IPS-20b (cell line): ENCODE measurements at regions not wholly inside any gene's neighbourhood (a gene's known extent, or its start where the extent isn't known, plus 50 kb on each side); places are given as distances from the start of the nearest gene placed in this dataset.
A peak's percentile ranks its signal among the peaks of the same experiment; 100 is the strongest.
"Not testable (repeated sequence)": the region's sequence is repeated elsewhere in the genome, so short reads cannot be mapped to it uniquely, and the experiment has no call there.

Source experiments
- H3K27ac ChIP-seq: one replicate; pipeline ENCODE4 v1.5.1; 2013; ENCODE audit warnings: low read length
- H3K27me3 ChIP-seq: 2 replicates; pipeline ENCODE4 v1.6.1; 2013; ENCODE audit warnings: mild to moderate bottlenecking, low read length, inconsistent platforms; ENCODE audit not compliant: insufficient read depth
- H3K36me3 ChIP-seq: 2 replicates; pipeline ENCODE4 v1.6.1; 2013; ENCODE audit warnings: low read depth, mild to moderate bottlenecking, inconsistent platforms, low read length, moderate library complexity; ENCODE audit not compliant: insufficient read depth
- H3K4me1 ChIP-seq: 2 replicates; pipeline ENCODE4 v1.6.1; 2013; ENCODE audit warnings: mild to moderate bottlenecking, control low read depth, inconsistent platforms, low read length, moderate library complexity; ENCODE audit not compliant: insufficient read depth
- H3K4me3 ChIP-seq: 2 replicates; pipeline ENCODE4 v1.5.1; 2013; ENCODE audit warnings: mild to moderate bottlenecking, low read length, inconsistent platforms
- H3K9ac ChIP-seq: 2 replicates; pipeline ENCODE4 v1.6.1; 2013; ENCODE audit warnings: low read depth, mild to moderate bottlenecking, inconsistent platforms, low read length, moderate library complexity
- H3K9me3 ChIP-seq: 2 replicates; pipeline ENCODE4 v1.6.1; 2013; ENCODE audit warnings: mild to moderate bottlenecking, low read depth, low read length, inconsistent platforms; ENCODE audit not compliant: insufficient read depth

DNA sequence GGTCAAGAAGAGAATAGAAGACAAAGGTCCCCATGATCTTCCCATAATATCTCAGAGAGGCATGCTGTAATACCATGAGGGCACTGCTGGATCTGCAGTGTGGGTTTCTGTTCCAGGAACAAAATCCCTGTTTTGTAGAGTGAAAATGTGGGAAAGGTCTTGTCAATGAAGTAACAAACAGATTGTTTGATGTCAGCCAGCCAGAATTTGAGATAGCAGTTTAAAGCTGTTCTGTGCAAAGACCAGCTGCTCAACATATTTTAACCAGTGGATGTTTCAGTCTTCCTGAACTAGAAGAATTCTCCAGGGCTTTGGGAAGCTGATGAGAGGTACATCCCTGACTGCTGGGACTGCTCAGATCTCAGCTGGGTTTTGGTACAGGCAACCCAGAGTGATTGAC lies 1012.5 kb downstream of the DNAJB9 start:
- H3K4me3 ChIP-seq = no peak overlapping the region
- H3K27ac ChIP-seq = no peak overlapping the region
- peaks cover 4% of the 10 kb centered on the region; the same call in 1 of the 2 replicates for H3K4me1 ChIP-seq
- H3K9ac ChIP-seq = no peak overlapping the region
- H3K9me3 ChIP-seq = peaks cover 10% of the 10 kb centered on the region
- no peaks in the 10 kb centered on the region for H3K36me3 ChIP-seq
- H3K27me3 ChIP-seq = no peaks in the 10 kb centered on the region

DNA sequence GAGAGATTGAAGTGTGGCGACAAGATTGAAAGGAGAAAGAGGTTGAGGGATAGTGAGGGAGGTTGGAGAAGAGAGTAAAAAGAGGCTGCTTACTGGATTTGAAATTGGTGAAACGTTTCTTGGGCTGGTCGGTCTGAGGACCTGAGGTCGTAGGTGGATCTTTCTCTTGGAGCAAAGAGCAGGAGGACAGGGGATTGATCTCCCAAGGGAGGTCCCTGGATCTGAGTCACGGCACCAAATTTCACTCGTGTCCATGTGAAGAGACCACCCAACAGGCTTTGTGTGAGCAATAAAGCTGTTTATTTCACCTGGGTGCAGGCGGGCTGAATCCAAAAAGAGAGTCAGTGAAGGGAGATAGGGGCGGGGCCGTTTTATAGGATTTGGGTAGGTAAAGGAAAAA lies 1027.3 kb downstream of the DNAJB9 start:
- not testable (repeated sequence) for H3K4me1 ChIP-seq, H3K27ac ChIP-seq, H3K27me3 ChIP-seq, H3K36me3 ChIP-seq, H3K9me3 ChIP-seq
- Histone ChIP-seq H3K9ac (peak overlapping the region; percentile 41; the same call in 1 of the 2 replicates), H3K4me3 (peak overlapping the region; percentile 43; the same call in 1 of the 2 replicates)

DNA sequence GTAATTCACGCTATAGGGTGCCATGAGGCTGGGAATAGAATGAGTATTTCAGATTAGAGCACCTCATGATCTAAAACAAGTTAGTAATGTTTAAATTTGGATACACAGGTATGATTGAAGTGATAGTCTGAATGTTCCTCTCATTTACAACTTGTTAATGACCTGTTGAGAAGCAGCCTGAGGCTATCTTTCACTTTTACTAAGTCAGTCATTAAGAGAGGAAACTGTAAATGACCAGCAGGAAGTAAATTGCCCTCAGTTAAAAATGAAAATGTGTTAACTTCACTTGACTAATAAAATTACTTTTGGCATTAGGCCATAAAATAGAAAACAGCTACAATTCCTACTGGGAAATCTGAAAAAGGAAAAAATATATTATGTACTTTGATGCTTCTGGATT lies 1042.0 kb downstream of the DNAJB9 start:
- no peaks in the 10 kb centered on the region for H3K36me3 ChIP-seq
- H3K9ac ChIP-seq = no peak overlapping the region
- H3K9me3 ChIP-seq = no peaks in the 10 kb centered on the region
- H3K27ac ChIP-seq = no peak overlapping the region
- no peaks in the 10 kb centered on the region for H3K4me1 ChIP-seq
- H3K27me3 ChIP-seq = no peaks in the 10 kb centered on the region
- H3K4me3 ChIP-seq = no peak overlapping the region

DNA sequence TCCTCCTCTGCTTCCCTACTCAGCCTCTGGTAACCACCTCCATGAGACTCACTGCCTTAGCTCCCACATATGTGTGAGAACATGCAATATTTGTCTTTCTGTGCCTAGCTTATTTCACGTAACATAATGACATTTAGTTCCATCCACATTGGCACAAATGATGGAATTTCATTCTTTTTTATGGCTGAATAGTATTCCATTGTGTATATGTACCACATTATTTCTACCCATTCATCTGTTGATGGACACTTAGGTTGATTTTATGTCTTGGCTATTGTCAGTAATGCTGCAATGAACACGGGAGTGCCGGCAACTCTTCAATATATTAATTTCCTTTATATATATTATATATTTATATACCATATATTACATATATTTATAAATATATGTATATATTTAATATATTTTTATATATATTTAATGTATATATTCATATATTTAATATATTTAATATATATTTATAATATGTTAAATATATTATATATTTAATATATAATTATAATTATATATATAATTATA lies 1046.9 kb downstream of the DNAJB9 start:
- no peaks in the 10 kb centered on the region for H3K4me1 ChIP-seq
- no peak overlapping the region for H3K9ac ChIP-seq
- H3K9me3 ChIP-seq = 0 out of 2 replicates have a peak, but pooled peaks cover 3% of the 10 kb centered on the region
- no peaks in the 10 kb centered on the region for H3K36me3 ChIP-seq
- no peaks in the 10 kb centered on the region for H3K27me3 ChIP-seq
- H3K4me3 ChIP-seq = no peak overlapping the region
- H3K27ac ChIP-seq = no peak overlapping the region

DNA sequence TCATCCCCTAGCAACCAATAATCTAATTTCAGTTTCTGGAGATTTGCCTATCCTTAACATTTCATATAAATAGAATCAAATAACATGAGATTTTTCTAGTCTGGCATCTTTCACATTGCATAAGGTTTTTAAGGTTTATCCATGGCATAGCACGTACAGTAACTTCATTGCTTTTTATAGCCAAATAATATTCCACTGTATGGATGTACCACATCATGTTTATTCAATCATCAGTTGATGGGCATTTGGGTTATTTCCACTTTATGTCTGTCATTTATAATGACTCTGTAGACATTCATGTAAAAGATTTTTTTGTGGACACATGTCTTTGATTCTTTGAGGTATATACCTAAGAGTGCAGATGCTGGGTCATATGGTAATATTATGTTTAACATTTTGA lies 1052.6 kb downstream of the DNAJB9 start:
- Histone ChIP-seq H3K27me3 (no peaks in the 10 kb centered on the region), H3K9ac (no peak overlapping the region), H3K36me3 (no peaks in the 10 kb centered on the region), H3K27ac (no peak overlapping the region), H3K4me1 (no peaks in the 10 kb centered on the region), H3K9me3 (peaks cover 21% of the 10 kb centered on the region), H3K4me3 (no peak overlapping the region)

DNA sequence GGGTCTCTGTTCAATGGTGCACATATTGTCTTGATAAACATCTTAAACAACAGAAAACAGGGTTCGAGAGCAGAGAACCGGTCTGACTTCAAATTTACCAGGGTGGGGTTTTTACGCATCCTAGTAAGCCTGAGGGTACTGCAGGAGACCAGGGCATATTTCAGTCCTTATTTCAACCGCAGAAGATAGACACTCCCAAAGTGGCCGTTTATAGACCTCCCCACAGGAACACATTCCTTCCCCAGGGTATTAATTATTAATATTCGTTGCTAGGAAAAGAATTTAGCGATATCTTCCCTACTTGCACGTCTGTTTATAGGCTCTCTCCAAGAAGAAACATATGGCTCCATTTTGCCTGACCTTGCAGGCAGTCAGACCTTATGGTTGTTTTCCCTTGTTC lies 1063.2 kb downstream of the DNAJB9 start:
- not testable (repeated sequence) for H3K4me1 ChIP-seq, H3K9ac ChIP-seq, H3K27me3 ChIP-seq, H3K27ac ChIP-seq, H3K4me3 ChIP-seq, H3K36me3 ChIP-seq
- H3K9me3 ChIP-seq = peaks cover 17% of the 10 kb centered on the region

DNA sequence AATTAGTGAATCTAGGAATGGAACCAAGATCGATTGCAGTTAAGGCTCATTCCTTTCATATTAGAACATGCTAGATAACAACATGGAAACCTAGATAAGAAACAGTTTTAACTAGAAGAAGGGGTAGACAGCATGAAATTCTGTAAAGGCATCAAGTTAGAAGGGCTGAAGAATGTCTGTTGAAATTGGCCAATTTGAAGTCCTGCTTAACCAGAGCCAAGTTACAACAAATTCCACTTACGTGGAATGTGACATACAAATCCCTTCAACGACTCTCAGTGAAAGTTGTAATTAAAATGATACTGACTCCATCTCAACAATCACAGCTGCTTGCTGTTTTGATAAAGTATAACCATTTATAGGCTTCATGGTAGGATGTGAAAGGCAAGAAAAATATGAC lies 1065.7 kb downstream of the DNAJB9 start:
- H3K27ac ChIP-seq = no peak overlapping the region
- no peaks in the 10 kb centered on the region for H3K36me3 ChIP-seq
- H3K4me1 ChIP-seq = peaks cover 5% of the 10 kb centered on the region
- H3K9ac ChIP-seq = no peak overlapping the region
- H3K9me3 ChIP-seq = peaks cover 17% of the 10 kb centered on the region
- no peaks in the 10 kb centered on the region for H3K27me3 ChIP-seq
- H3K4me3 ChIP-seq = no peak overlapping the region

DNA sequence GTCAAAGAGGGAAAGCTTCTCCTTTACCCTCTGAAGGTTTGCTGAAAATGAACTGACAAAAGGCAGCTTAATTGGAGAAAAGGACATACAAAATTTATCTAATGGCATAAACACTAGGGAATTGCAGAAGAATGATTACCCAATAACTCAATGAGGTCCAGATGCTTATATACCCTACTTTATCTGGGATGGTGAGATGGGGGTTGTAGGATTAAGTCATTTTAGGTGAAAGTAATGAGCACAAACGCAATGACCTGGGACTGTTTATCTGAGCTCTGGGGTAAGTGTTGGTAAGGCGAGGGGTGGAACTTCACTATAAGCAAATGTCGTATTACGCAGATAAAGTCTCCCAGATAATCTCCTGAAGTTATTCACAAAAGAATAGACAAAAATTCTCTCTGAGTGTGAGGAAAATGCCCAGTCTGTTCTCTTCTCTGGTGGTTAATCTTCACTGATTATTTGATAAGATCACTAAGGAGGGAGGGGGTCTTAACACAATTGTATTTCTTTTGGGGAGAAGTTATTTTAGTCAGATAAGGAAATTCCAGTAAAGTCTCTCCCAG lies 1067.8 kb downstream of the DNAJB9 start:
- H3K27ac ChIP-seq = no peak overlapping the region
- no peak overlapping the region for H3K4me3 ChIP-seq
- H3K9me3 ChIP-seq = peaks cover 8% of the 10 kb centered on the region
- peaks cover 5% of the 10 kb centered on the region for H3K4me1 ChIP-seq
- no peaks in the 10 kb centered on the region for H3K27me3 ChIP-seq
- no peaks in the 10 kb centered on the region for H3K36me3 ChIP-seq
- no peak overlapping the region for H3K9ac ChIP-seq

DNA sequence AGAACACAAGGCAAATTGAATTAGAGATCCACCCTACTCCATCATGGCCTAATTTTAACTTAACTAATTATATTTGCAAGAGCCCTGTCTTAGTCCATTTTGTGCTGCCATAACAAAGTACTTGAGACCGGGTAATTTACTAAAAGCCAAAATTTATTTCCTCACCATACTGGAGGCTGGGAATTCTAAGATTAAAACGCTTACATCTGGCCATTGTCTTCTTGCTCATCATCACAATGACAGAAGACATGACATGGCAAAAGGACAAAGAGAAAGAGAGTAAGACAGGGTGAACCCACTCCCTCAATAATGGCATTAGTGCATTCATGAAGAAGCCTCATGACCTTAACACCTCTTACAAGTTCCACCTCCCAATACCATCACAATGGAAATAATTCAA lies 1068.6 kb downstream of the DNAJB9 start:
- Histone ChIP-seq H3K27ac (no peak overlapping the region), H3K27me3 (no peaks in the 10 kb centered on the region), H3K9me3 (peaks cover 1% of the 10 kb centered on the region; the same call in 1 of the 2 replicates), H3K4me3 (no peak overlapping the region), H3K36me3 (no peaks in the 10 kb centered on the region), H3K9ac (no peak overlapping the region), H3K4me1 (peaks cover 5% of the 10 kb centered on the region)

DNA sequence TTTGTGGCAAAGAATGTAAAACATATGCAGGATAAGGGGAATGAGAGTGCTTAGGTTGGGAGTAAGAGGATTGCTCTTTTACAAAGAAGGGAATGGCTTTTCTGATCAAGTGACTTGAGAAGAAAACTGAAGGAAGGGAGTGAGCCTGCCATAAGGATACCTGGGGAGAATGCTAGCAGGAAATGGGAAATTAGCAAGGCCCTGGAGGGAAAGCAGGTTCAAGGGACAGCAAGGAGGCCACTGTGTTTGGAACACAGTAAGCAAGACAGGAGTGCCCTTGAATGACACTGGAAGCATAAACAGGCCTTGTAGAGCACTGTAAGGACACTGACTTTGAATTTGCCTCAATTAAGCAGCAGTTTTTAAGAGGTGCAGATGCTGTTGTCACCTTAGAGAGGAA lies 1069.9 kb downstream of the DNAJB9 start:
- H3K4me3 ChIP-seq = no peak overlapping the region
- no peak overlapping the region for H3K9ac ChIP-seq
- H3K9me3 ChIP-seq = no peaks in the 10 kb centered on the region
- H3K27me3 ChIP-seq = no peaks in the 10 kb centered on the region
- peaks cover 5% of the 10 kb centered on the region for H3K4me1 ChIP-seq
- no peak overlapping the region for H3K27ac ChIP-seq
- no peaks in the 10 kb centered on the region for H3K36me3 ChIP-seq

DNA sequence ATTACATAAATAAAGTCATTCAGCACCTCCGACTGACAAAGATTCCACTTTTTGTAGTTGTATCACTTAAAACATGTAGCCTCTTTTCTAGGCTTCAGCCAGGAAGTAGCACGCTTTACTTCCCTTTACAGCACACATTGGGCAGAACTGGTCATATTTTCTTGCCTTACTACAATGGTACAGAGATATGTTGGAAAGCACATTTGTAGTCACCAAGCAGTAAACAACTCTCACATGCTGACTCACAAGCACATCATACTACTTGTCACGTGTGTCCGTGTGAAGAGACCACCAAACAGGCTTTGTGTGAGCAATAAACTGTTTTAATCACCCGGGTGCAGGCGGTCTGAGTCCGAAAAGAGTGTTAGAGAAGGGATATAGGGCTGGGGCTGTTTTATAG lies 1071.8 kb downstream of the DNAJB9 start:
- Histone ChIP-seq H3K4me3 (no peak overlapping the region), H3K27me3 (no peaks in the 10 kb centered on the region), H3K9me3 (no peaks in the 10 kb centered on the region), H3K36me3 (no peaks in the 10 kb centered on the region), H3K9ac (no peak overlapping the region), H3K4me1 (peaks cover 5% of the 10 kb centered on the region; the same call in 1 of the 2 replicates), H3K27ac (no peak overlapping the region)

DNA sequence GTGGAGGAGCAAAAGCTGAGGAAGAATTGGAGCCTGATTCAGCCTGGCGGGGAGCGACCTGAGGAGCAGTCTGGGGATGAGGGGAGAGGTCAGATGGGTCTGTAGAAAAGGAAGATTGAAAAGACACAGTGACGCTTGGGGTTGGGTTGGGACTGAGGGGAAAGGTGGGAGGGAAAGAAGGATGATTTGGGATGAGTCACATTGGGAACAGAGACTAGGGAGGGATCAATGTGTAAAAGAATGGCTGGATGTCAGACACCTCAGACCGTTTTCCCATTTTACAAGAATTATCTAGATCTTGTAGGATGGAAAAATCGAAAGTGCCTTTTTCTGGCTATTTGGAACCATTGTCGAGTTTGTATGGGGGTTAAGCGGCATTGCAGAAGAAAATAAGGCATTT lies 1076.5 kb downstream of the DNAJB9 start:
- H3K36me3 ChIP-seq = no peaks in the 10 kb centered on the region
- no peaks in the 10 kb centered on the region for H3K27me3 ChIP-seq
- no peak overlapping the region for H3K27ac ChIP-seq
- H3K9me3 ChIP-seq = no peaks in the 10 kb centered on the region
- no peak overlapping the region for H3K9ac ChIP-seq
- H3K4me1 ChIP-seq = no peaks in the 10 kb centered on the region
- no peak overlapping the region for H3K4me3 ChIP-seq
